HG02884 (cell line): ENCODE measurements at regions not wholly inside any gene's neighbourhood (a gene's known extent, or its start where the extent isn't known, plus 50 kb on each side); places are given as distances from the start of the nearest gene placed in this dataset.

Experiments used
- ATAC-seq: cut with Tn5 transposase; IDR thresholded peaks from one replicate; pipeline ENCODE4 v1.9.1; 2021; ENCODE audit warnings: mild to moderate bottlenecking, moderate library complexity; ENCODE audit not compliant: unreplicated experiment

DNA sequence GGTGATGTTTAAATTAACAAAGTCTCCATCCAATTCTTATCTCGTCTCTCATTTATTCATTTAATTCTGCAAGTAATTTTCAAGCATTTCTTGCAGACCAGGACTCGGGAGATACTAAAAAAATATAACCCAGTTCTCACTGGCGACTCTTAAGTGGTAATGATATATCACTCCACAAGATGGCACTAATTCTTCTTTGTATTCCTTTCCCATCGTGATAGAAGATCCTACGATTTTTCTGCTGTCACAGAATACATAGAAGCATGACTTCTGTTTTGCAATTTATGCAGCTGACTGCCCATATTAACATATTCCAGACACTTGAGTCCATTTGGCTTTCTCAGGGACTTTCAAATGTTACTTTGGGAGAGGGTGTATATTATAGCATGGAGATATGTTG lies 64.0 kb upstream of the FGF13 start:
- ATAC-seq, result no peak

DNA sequence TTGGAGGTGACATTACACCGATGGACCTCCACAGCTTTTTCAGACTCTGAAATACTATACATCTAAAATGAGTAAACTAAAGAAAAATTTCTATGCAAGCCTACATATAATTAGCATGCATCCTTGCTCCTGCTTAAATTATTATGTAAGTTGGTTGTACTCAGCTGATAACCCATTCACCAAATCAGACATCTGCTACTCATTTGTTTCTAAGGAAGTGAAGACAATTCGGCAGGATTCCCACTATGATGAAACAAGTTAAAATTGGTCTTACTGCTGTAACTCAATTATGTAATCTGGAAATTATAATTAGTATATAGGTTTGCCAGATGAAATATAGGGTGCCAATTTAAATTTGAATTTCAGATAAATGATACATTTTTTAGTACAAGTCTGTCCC lies 59.5 kb upstream of the FGF13 start:
- ATAC-seq, result no peak

DNA sequence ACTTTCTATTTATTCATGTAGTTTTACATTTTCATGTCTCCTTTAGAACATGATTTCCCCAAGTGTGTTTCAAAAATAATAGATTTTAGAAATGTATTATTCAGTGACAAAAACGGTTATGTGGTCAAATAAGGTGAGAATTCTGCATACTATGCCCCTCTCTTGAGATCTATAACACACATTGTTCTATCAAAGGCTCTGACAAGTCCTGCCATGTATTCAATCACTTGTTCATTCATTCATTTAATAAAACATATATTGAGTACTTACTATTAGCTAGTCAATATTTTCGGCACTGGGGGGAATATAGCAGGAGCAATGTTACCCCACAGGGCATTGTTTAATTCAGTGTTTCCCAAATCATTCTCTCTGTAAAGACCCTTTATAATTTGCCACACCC lies 58.4 kb upstream of the FGF13 start:
- ATAC-seq, result no peak

DNA sequence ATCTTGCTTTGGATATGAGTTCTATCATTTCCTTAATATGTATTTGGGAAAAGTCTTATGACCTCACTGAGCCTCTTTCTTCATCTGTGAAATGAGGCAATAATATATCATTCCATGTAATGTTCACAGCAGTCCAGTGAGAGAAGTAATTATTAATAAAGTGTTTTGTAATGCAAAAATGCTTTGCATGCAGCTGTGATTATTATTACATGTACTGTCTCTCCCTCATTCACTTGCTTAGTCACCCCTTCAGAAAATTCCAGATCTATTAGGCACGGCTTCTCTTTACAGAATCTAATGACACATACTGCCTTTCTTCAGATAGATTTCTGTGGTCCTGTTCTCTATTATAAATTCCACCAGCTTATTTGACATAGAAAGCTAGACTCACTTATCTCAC lies 53.5 kb upstream of the FGF13 start:
- no peak for ATAC-seq

DNA sequence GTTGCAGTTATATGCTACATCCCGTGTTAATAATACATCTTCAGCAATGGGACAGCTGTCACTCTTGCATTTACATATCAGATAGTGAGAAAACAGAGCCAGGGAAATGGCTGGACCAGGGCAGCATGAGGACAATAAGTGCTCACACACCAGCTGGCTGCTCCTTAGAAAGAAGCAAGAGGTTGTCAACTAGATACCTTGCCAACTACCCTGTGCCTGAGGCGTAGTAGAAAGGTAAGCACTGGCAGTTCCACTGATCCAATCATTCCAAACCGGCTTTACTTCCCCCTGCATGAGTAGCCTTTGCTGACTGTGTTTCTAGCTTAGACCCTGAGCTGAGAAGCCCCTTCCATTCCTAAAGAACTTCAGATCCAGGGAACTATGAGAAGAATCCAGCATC lies 52.2 kb upstream of the FGF13 start:
- no peak for ATAC-seq

DNA sequence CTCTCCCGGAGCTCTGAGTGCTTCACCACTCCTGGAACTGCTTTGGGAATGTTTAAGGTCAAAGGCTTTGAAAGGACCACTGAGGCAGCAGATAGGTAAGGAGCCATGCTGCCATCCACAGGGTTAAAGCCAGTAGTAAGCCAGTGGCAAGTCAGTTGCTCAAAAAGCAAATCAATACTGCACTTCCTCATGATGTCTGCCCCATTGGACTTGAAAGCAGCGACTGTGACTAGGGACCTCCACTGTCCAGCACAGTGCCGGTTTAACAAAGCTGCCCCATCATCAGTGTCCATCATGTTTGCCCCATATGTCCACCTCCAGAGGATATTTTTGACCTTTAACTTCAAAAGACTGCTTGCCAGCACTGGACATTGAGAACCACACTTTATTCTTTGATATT lies 49.9 kb upstream of the FGF13 start:
- ATAC-seq, result no peak
